Activated CD8-positive, alpha-beta memory T cell treated with anti-CD3 and anti-CD28 coated beads, Interleukin-2, amount 50 U/mL, for 4 hours (primary cell): ENCODE measurements at regions not wholly inside any gene's neighbourhood (a gene's known extent, or its start where the extent isn't known, plus 50 kb on each side); places are given as distances from the start of the nearest gene placed in this dataset.
"Not testable (repeated sequence)": the region's sequence is repeated elsewhere in the genome, so short reads cannot be mapped to it uniquely, and the experiment has no call there.

Experiments
- DNase-seq: peaks from one replicate; pipeline ENCODE4 v3.0.0-alpha.2; 2020

DNA sequence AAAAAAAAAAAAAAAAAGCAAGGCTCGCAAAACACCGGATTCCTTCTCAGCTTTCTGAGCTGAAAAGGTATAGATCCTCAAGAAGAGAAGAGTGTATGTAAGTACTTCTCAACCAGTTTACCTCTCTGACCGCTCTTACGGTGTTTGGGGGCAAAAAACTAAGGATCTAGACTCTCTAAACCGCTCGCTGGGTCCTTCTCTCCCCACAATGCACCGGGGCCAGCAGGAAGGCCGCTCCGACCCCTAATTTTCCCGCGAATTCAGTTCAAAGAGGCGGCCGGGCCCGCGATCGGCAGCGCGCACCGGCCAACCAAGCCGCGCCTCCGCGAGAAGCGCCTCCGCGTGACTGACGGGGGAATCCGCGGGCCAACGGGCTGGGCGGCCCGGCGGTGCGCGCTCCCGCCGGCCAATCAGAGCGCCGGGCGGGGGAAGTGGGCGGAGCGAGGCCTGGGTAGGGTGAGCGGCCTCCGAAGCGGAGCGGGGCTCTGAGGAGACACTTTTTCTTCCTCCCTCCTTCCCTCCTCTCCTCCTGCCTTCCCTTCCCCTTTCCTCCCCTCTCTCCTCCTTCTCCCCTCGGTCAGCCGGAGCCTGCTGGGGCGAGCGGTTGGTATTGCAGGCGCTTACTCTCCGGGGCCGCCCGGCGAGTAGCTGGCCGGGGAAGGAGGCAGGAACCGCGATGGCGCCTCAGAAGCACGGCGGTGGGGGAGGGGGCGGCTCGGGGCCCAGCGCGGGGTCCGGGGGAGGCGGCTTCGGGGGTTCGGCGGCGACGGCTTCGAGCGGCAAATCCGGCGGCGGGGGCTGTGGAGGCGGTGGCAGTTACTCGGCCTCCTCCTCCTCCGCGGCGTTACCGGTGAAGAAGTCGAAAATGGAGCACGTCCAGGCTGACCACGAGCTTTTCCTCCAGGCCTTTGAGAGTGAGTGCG lies 93.0 kb downstream of the CRLF3 start:
- DNase-seq = peak; percentile 85

DNA sequence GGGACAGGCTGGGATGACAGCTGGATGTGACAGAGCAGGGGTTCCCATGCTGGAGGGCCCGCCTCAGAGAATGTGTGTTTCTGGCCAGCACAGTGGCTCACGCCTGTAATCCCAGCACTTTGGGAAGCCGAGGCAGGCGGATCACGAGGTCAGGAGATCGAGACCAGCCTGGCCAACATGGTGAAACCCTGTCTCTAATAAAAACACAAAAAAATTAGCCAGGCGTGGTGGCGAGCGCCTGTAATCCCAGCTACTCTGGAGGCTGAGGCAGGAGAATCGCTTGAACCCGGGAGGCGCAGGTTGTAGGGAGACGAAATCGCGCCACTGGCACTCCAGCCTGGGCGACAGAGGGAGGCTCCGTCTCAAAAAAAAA lies 93.7 kb downstream of the CRLF3 start:
- not testable (repeated sequence) for DNase-seq

DNA sequence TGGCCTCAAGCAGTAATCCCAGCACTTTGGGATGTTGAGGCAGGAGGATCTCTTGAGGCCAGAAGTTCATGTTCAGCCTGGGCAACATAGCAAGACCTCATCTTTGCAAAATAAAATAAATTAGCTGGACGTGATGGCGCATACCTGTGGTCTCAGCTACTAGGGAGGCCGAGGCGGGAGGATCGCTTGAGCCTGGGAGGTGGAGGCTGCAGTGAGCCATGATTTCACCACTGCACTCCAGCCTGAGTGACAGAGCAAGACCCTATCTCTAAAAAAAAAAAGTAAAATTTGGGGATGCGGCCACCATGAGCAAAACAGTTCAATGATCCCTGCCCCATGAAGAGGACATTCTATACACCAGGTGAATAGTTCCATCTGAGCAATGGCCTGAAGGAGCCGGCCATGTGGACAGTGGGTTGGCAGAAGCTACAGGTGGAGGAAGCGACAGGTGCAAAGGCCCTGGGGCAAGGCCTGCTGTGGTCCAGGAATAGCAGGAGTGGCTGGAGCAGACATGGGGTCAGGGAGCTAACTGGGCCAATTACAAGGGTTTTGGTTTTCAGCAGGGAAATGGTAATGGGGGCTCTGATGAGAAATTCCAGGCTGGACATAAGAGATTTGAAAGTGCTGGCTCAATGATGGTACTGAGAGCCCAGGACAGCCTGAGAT lies 94.2 kb downstream of the CRLF3 start:
- DNase-seq = not testable (repeated sequence)

DNA sequence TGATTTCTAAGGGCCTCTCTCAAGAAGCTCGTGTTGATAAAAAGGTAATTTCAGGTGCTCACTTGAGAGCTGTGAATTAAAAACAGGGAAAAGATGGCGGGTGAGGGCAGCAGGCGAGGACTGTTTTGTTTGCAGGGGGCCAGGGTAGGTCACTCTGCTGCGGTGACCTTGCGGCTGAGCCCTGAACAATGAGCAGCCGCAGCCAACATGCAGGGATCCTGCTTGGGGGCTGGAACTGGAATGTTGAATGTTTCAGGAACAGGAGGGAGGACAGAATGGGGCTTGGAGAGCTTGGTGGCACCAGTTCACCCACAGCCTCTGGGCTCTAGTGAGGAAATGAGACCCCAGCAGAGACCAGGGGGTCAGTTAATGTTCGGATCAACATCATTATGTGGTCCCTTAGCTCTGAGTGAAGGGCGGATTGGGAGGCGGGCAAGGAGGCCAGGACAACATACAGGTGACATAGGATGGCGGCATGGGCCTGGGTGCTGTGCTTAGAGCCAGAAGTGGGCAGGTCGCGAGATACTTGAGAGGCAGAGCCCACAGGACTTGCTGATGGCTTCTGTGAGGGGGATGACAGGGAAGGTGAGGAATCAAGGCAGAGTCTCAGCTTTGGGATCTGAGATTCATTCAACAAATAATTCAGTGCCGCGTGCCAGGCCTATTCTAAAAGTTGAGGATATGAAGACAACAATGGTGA lies 94.9 kb downstream of the CRLF3 start:
- DNase-seq = not testable (repeated sequence)

DNA sequence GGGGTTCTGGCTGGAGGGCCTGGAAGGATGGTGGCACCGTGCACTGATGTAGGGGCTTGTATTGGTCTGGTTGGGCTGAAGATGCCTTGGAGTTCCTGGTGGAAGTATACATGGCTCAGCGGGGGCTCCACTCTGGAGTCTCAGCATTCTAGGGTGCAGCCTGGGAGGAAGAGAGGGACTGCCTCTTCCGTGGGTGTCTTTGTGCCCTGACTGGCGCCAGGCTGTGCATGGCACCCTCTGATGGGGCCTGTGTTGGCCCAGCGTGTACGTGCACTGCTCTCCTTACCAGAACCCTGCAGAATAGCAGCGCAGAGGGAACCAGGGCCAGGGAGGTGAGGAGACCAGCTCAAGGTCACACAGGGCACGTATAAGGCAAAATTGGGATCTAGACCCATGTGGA lies 97.0 kb downstream of the CRLF3 start:
- DNase-seq = not testable (repeated sequence)

DNA sequence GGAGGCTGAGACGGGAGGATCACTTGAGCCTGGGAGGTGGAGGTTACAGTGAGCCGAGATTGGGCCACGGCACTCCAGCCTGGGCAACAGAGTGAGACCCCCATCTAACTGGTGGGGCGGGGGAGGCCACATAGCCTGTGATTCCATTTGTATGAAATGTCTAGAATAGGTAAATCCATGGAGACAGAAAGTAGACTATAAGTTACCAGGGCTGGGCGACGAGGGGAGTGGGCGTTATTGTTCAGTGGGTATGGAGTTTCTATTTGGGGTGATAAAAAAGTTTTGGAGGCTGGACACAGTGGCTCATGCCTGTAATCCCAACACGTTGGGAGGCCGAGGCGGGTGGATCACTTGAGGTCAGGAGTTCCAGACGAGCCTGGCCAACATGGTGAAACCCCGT lies 97.8 kb downstream of the CRLF3 start:
- not testable (repeated sequence) for DNase-seq

DNA sequence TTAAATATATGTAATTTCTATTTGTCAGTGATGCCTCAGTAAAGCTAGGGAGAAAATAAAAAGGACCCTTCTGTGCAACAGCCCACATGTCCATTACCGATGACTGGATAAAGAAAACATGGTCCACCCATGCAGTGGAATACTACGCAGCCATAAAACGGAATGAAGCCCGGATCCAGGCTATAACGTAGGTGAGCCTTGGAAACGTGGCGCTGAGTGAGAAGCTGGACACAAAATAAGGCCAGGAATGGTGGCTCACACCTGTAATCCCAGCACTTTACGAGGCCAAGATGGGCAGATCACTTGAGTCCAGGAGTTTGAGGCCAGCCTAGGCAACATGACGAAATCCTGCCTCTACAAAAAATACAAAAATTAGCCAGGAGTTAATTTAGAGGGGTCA lies 98.2 kb downstream of the CRLF3 start:
- DNase-seq = not testable (repeated sequence)

DNA sequence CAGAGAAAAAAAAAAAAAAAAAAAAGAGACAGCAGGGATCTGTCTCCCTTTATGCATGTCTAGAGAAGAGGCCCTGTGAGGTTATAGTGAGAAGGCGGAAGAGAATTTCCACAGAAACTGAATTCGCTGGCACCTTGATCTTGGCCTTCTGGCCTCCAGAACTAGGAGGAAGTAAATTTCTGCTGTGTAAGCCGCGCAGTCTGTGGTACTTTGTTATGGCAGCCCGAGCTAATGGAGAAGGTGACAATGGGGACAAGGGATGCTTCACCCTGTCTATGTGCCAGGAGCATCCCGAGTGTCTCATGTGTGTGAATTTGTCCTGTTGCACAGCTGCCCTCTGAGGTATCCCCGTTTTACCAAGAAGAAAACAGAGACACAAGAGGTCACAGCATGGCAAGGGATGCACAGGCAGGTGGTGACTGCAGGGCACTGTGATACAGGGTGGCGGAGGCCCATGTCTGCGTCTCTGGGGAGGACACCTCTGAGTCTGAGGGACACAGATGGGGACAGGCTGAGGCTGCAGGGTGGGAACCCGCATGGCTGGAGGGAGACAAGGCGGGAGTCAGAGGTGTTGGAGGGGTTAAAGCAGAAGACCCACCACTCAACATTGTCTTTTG lies 100.3 kb downstream of the CRLF3 start:
- not testable (repeated sequence) for DNase-seq

DNA sequence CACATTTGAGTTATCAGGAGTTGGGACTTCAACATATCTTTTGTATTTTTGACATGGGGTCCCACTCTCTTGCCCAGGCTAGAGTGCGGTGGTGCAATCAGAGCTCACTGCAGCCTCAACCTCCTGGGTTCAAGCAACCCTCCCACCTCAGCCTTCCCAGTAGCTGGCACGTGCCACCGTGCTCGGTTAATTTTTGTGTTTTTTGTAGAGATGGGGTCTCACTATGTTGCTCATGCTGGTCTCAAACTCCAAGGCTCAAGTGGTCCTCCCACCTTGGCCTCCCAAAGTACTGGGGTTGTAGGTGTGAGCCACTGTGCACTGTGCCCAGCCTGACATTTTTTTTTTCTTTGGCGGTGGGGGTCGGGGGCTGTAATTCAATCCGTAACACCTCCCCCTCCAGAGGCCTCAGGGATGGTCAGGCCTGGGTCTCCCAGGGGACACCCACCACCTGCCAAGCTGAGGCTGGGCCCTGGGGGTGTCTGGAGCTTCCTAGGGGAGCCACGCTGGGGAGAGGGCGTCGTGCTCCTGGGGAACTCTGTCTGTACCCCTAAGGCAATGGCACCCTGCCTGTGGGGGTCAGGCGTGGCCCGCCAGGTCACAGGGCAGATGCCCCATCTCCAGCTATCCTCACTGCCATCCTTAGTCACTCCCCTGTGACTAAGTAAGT lies 102.2 kb downstream of the CRLF3 start:
- not testable (repeated sequence) for DNase-seq

DNA sequence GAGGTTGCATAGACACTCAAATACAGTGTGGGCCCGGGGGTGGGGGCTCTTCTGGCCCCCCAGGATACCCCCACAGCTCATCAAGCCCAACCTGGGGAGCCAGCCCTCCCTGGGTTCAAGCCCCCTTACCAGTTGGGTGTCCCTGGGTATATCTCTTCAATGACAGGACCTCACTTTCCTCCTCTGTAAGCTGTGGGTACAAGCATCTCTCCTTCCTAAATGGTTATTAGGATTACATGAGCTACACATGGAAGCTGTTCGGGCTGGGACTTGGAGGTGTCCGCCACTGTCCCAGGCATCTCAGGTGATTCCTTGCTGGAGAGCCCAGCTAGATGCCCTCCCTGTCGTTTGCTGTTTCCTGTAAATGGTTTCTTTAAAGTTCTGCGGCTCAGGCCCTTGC lies 103.5 kb downstream of the CRLF3 start:
- DNase-seq = not testable (repeated sequence)

DNA sequence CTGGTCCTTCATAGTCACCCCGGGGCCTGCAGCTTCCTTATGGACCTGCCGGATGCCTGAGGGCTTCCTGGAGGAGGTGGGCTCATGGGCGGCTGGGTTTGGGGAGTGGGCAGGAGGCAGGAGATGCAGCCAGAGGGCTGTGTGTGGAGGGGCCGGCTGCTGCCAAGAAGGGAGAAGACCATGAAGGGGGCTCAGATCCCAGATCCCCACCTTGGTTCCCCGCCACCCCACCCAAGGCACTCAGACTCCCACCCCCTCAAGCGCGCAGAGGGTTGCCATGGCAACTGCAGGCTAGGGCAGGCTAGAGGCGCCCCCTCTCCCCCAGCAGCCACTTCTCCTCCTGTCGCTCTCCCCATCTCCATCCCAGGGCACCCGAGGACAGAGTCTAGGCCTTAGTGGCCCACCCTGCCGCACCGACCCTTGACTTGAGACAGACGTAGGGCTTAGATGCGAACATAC lies 104.5 kb downstream of the CRLF3 start:
- no peak for DNase-seq

DNA sequence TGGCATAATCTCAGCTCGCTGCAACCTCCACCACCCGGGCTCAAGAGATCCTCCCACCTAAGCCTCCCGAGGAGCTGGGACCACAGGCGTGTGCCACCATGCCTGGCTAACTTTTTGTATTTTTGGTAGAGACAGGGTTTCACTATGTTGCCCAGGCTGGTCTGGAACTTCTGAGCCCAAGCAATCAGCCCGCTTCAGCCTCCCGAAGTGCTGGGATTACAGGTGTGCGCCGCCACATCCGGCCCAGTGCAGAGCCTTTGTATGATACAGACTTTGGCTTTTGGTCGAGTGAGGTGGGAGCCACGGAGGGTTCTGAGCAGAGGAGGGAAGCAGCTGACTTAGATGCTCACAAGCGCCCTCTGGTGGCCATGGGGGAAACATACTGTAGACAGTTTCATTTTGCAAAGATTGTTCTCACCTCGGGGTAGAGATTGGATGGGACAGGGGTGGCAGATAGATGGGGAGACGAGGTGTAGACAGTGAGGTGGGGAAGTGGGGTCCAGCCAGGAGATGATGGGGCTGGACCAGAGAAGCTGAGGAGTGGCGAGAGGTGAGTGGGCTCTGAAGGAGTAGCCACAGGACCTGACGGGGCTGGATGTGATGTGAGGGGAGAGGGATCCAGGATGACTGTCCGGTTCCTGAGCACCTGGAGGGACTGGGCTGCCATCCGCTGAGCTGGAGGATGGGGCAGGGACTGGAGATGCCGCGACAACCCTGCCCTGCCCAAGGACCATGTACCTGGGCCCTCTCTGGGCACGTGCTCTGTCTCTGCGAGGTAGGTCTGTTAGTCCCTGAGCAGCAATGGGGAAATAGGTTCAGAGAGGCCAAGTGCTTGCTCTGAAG lies 105.1 kb downstream of the CRLF3 start:
- peak; percentile 77 for DNase-seq

DNA sequence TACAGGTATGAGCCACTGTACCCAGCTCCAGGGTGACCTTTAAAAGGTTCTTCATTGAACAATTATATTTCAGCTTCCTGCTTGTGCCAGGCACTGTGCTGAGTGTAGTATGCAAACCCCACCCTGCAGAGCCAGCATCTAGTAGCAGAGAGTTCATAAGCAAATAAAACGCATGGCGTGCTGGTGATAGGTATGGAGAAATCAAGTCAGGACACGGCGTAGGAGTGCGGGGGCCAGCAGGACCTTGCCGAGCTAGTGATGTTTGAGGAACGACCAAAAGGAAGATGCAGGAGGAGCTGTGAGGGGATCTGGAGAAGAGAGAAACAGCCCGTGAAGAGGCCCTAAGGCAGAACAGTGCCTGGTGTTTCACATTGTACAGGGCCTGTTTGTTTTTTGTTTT lies 105.8 kb downstream of the CRLF3 start:
- not testable (repeated sequence) for DNase-seq

DNA sequence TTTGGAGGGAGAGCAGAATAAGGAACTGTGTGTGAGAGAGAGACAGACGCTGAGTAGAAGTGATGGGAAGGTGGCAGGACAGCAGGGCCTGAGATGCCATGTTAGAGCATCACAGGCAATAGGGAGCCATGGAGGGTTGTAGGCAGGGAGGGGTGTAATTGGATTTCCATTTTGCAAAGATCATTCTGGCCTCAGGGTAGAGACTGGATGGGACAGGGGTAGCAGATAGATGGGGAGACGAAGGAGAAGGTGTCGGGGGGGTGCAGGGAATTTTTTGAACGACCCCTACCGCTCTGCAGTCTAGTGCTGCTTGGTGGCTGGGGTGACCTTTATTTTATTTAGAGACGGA lies 106.4 kb downstream of the CRLF3 start:
- DNase-seq = not testable (repeated sequence)

DNA sequence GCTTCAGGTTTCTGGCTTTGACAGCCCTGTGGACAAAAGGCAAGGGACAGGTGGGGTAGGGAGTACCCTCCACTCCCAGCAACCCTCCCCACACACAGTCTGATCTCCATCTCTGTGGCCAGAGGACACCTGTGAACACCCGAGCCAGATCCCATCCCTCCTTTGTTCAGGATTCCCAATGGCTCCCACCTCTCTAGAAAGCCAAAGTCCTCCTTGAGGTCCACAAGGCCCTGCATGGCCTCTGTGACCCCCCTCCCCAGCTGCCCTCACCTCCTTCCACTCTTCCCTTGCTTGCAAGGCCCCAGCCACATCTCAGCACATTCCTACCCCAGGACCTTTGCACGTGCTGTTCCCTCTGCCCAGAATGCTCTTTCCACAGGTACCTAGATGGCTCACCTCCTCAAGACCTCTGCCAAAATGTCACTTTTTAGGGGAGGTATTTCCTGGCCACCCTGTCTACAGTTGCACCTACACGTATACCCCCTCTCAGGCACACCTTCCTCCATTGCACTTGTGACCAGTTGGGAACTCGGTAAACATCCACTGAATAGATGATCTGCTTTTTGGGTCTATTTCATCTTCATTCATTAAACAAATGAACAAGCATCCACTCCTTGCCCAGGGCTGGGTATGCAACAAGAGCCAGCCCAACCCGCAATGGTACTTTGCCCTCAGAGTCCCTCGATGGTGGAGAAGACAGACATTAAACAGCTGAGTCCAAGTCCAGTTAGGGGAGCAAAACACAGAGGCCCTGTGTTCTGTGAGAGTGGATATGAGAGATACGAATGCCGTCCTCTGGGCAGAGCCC lies 107.0 kb downstream of the CRLF3 start:
- DNase-seq = no peak

DNA sequence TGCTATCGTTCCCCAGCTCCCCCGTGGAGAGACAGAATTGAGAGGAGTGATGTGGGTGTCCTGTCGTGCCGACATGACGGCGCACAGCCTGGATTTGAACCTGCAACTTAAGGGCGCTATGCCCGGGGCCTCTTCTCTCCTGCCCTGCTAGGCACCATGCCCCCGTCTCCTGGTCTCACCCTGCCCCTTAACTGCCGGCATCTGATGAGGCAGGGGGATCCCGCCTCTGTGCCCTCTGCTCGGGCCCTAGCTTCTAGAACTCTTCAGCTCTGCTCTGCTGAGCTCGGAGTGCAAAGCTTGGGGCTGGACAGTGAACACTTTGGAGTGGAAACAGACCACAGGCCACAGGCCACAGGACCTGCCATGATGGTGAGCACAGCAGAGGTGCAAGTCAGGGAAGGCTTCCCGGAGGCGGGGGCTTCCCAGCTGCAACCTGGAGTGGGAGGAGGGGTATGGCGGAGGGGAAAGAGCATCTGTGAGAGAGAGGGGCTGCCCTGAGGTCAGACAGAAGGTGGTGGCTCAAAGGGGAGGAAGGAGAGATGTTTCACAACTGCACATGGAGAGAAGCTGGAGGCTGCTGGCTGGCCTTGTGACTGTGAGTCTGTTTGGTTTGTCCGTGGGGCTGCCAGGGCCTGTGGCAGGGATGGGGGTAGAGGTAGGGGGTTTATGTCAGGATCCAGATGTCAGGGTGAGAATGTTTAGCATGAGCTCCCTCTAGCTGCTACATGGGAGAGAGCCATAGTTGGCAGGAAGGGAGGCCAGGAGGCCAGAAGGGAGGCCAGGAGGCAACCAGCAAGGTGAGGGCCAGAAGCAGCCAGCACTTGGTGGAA lies 107.8 kb downstream of the CRLF3 start:
- no peak for DNase-seq

DNA sequence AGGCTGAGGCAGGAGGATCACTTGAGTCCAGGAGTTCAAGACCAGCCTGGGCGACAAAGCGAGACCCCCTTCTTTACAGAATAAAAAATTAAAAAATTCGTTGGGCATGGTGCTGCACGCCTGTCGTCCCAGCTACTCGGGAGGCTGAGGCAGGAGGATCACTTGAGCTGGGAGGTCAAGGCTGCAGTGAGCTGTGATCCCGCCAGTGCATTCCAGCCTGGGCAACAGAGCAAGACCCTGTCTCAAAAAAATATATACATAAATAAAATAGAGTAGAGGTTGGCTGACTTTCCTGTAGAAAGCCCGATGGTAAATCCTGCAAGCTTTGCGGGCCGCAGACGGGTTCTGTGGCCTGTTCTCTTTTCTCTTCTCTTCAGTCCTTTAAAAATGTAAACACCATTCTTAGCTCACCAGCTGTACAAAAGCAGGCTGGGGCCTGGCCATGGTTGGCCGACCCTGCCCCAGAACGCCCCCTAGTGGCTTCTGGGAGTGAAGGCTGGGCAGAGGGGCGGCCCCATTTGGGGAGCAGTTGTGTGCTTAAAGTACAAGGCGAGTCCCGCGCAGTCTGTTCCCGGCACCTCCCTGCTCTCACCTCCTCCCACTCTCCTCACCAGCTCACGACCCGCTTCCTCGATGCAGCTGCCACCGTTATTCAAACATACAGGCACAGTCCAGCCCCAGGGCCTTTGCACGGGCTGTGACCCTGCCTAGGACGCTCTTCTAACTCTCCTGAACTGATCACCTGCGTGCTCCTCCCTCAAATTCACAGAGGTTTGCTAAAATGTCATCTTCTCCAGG lies 109.5 kb downstream of the CRLF3 start:
- DNase-seq = peak; percentile 43

DNA sequence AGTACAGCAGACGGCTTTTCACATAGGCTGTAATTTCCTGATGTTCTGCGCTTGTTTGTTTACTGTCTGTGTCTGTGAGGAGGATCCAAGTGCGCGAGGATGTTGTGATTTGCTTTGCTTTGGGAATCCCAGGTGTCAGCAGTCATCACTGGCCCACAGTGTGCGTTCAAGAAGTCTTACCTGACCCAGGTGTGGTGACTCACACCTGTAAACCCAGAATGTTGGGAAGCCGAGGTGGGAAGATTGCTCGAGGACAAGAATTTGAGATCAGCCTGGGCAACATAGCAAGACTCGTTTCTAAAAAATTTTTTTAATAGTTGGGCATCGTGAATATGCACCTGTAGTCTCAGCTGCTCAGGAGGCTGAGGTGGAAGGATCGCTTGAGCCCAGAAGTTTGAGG lies 110.7 kb downstream of the CRLF3 start:
- DNase-seq = not testable (repeated sequence)

DNA sequence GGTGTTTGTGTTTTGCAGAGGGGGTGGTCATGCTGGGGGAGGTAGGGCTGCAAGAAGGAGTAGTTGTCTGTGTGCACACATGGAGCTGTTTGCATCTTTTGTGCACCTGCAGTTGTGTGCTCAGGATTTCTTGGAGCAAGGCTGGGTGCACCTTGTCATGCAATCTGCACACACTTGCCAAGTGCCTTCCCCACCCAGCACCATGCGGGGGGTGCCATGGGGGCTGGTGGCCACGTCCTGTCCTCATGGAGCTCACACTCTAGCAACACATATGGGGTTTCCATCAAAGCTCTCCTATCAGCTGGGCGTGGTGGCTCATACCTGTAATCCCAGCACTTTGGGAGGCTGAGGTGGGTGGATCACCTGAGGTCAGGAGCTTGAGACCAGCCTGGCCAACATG lies 111.6 kb downstream of the CRLF3 start:
- DNase-seq = not testable (repeated sequence)
